Mesodermal cell (in vitro differentiated cells): ENCODE measurements at regions not wholly inside any gene's neighbourhood (a gene's known extent, or its start where the extent isn't known, plus 50 kb on each side); places are given as distances from the start of the nearest gene placed in this dataset.

Experiments used
- H3K27ac ChIP-seq: 2 replicates; pipeline ENCODE4 v1.7.0; 2013; ENCODE audit warnings: mild to moderate bottlenecking, low read depth, low read length, moderate library complexity; ENCODE audit not compliant: severe bottlenecking
- H3K36me3 ChIP-seq: 2 replicates; pipeline ENCODE4 v1.7.1; 2013; ENCODE audit warnings: mild to moderate bottlenecking, low read length, moderate library complexity; ENCODE audit not compliant: control insufficient read depth, insufficient read depth
- H3K4me1 ChIP-seq: one replicate; pipeline ENCODE4 v1.7.1; 2013; ENCODE audit warnings: mild to moderate bottlenecking, low read length; ENCODE audit not compliant: insufficient read depth, control insufficient read depth, poor library complexity, severe bottlenecking
- H3K4me3 ChIP-seq: 2 replicates; pipeline ENCODE4 v1.7.0; 2013; ENCODE audit warnings: low read length, control low read depth, mild to moderate bottlenecking; ENCODE audit not compliant: insufficient read depth, poor library complexity, severe bottlenecking; ENCODE audit errors: extremely low read depth
- H3K9me3 ChIP-seq: 2 replicates; pipeline ENCODE4 v1.7.1; 2013; ENCODE audit warnings: mild to moderate bottlenecking, low read length, moderate library complexity; ENCODE audit not compliant: control insufficient read depth
- WGBS, 2 experiments: methylation state at CpG; one replicate each; pipeline ENCODE4 v1.1.5; 2013; ENCODE audit warnings: missing lambda C conversion rate in 2 of 2; ENCODE audit not compliant: insufficient coverage in 2 of 2; 5-methylcytosine and 5-hydroxymethylcytosine counted together

- no peak overlapping the region for H3K4me3 ChIP-seq
- 88 to 99% methylated on average over 18 to 21 of the region's 21 CpGs for whole genome bisulfite sequencing, 2 experiments
- H3K9me3 ChIP-seq = peaks cover 4% of the 10 kb centered on the region
- no peaks in the 10 kb centered on the region for H3K36me3 ChIP-seq
- no peak overlapping the region for H3K27ac ChIP-seq
- peaks cover 26% of the 10 kb centered on the region for H3K4me1 ChIP-seq
Measured at GRCh38 chr21:43347461-43348169, 79.3 kb downstream of the SIK1 start.

- no peak overlapping the region for H3K4me3 ChIP-seq
- H3K9me3 ChIP-seq = no peaks in the 10 kb centered on the region
- H3K4me1 ChIP-seq = peaks cover 26% of the 10 kb centered on the region
- H3K36me3 ChIP-seq = no peaks in the 10 kb centered on the region
- WGBS, 2 experiments = 89 to 93% methylated on average over 8 to 12 of the region's 13 CpGs
- no peak overlapping the region for H3K27ac ChIP-seq
Measured at GRCh38 chr21:43346551-43346950, 80.4 kb downstream of the SIK1 start.

- Histone ChIP-seq H3K4me1 (peaks cover 32% of the 10 kb centered on the region), H3K27ac (peak overlapping the region; percentile 10)
- 91% methylated on average over 27 to 29 of the region's 29 CpGs for WGBS, 2 experiments
Measured at GRCh38 chr21:43345746-43346409, 81.1 kb downstream of the SIK1 start.

GRCh38 chr21:43345046-43345745, 81.7 kb downstream of the SIK1 start:
- H3K27ac ChIP-seq = no peak overlapping the region
- no peak overlapping the region for H3K4me3 ChIP-seq
- peaks cover 39% of the 10 kb centered on the region for H3K4me1 ChIP-seq
- H3K36me3 ChIP-seq = no peaks in the 10 kb centered on the region
- no peaks in the 10 kb centered on the region for H3K9me3 ChIP-seq
- WGBS, 2 experiments = 95 to 97% methylated on average over 30 to 31 of the region's 31 CpGs

More at GRCh38 chr21:43345746-43346409, 81.1 kb downstream of the SIK1 start:
- no peaks in the 10 kb centered on the region for H3K9me3 ChIP-seq
- H3K36me3 ChIP-seq = no peaks in the 10 kb centered on the region
- H3K4me3 ChIP-seq = no peak overlapping the region

- no peaks in the 10 kb centered on the region for H3K36me3 ChIP-seq
- WGBS, 2 experiments = 80 to 84% methylated on average over 30 to 34 of the region's 37 CpGs
- no peak overlapping the region for H3K4me3 ChIP-seq
- no peak overlapping the region for H3K27ac ChIP-seq
- peaks cover 48% of the 10 kb centered on the region for H3K4me1 ChIP-seq
- H3K9me3 ChIP-seq = no peaks in the 10 kb centered on the region
Measured at GRCh38 chr21:43343992-43344886, 82.7 kb downstream of the SIK1 start.

GRCh38 chr21:43343095-43343991, 83.6 kb downstream of the SIK1 start:
- Histone ChIP-seq H3K27ac (no peak overlapping the region), H3K36me3 (no peaks in the 10 kb centered on the region), H3K4me3 (no peak overlapping the region), H3K4me1 (peaks cover 47% of the 10 kb centered on the region), H3K9me3 (no peaks in the 10 kb centered on the region)
- 90 to 97% methylated on average over 23 to 24 of the region's 26 CpGs for WGBS, 2 experiments

- no peak overlapping the region for H3K4me3 ChIP-seq
- no peaks in the 10 kb centered on the region for H3K36me3 ChIP-seq
- H3K27ac ChIP-seq = no peak overlapping the region
- WGBS, 2 experiments = 84 to 92% methylated on average over 15 to 17 of the region's 17 CpGs
- H3K4me1 ChIP-seq = peaks cover 45% of the 10 kb centered on the region
- H3K9me3 ChIP-seq = no peaks in the 10 kb centered on the region
Measured at GRCh38 chr21:43342301-43342881, 84.5 kb downstream of the SIK1 start.

- Histone ChIP-seq H3K36me3 (no peaks in the 10 kb centered on the region), H3K9me3 (no peaks in the 10 kb centered on the region), H3K4me3 (no peak overlapping the region), H3K27ac (no peak overlapping the region), H3K4me1 (peaks cover 41% of the 10 kb centered on the region)
- 90% methylated on average over 23 to 24 of the region's 25 CpGs for WGBS, 2 experiments
Measured at GRCh38 chr21:43341378-43342161, 85.4 kb downstream of the SIK1 start.
